HG03469 (cell line): ENCODE measurements at regions not wholly inside any gene's neighbourhood (a gene's known extent, or its start where the extent isn't known, plus 50 kb on each side); places are given as distances from the start of the nearest gene placed in this dataset.
"Not testable (repeated sequence)": the region's sequence is repeated elsewhere in the genome, so short reads cannot be mapped to it uniquely, and the experiment has no call there.

Experiments used
- ATAC-seq: cut with Tn5 transposase; IDR thresholded peaks from one replicate; pipeline ENCODE4 v1.9.1; 2021; ENCODE audit warnings: mild to moderate bottlenecking, moderate library complexity, moderate number of reproducible peaks; ENCODE audit not compliant: unreplicated experiment

DNA sequence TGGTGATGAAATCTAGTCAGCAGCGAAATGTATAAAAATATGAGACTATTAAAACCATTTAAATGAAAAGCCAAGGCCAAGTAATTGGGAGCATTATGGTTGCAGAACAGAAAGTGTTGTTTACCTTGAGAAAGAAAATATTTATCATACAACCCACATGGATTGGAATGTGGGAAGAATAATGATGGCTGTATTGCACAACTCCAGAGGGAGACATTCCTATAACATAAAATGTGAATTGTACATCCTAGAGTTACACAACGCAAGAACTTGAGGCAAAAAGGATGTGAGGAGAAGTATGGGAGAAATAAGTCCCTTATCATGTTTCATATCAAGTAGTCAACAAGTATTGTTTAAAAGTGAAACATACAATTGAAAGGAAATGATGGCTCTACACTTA is 1014.0 kb upstream of the SEMA6A start:
- ATAC-seq: no peak

DNA sequence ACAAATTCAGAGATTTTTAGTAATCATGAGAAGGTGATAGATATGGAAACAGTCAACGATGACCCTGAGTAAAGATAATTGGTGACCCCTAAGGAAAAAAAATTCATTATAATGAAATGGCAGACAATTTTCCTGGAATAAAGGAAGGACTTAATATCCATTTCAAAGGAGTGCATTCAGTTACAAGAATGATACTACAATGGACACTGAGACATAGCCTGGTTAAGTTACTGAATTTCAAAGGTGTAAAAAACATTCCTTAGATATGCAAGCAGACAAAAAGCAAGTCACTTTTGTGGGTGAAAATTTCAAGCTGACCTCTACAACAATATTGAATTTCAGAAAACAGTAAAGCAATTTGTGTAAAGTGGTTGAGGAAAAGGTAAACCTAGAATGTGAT is 1012.5 kb upstream of the SEMA6A start:
- no peak for ATAC-seq

DNA sequence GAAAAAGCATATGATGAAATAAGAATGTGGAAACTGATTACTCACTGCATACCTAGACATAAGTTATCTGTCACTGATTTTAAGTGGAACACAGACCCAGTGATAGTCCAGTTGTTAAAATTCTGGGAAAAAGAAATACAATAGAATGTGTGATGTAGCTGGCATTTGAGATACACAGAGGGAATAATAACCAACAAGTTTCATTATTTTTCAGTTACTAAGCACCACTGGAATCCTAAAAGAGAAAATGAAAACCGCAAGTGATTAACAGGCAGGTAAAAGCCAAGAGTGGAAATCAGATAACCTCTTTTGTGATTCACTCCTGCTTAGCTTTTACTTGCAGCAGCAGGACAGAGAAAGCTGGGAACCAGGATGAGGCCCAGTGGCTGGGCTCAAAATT is 994.0 kb upstream of the SEMA6A start:
- no peak for ATAC-seq

- ATAC-seq: no peak
Observed at GRCh38 chr5:117568126-117568525, 993.5 kb upstream of the SEMA6A start.

GRCh38 chr5:117562647-117563046 is 988.0 kb upstream of the SEMA6A start:
- ATAC-seq: no peak

DNA sequence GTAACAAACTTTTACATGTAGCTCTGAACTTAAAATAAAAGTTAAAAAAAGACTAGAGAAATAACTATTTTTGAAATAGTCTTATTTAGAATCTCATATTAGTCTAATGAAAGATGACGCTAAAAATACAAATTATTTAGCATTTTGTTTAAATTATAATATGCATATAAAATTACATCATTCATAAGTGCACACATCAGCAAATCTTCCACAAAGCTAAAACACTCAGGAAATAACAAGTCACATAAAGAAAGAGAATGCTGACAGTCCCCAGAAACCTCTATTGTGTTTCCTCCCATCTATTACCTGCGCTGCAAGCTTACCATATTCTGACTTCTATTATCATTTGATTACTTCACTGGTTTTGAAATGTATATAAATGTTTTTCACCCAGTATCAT is 986.9 kb upstream of the SEMA6A start:
- ATAC-seq: no peak

- no peak for ATAC-seq
Observed at GRCh38 chr5:117559005-117559844, 984.6 kb upstream of the SEMA6A start.

GRCh38 chr5:117551236-117551635 is 976.6 kb upstream of the SEMA6A start:
- no peak for ATAC-seq

GRCh38 chr5:117547192-117547591 is 972.6 kb upstream of the SEMA6A start:
- ATAC-seq: no peak

GRCh38 chr5:117539692-117540091 is 965.1 kb upstream of the SEMA6A start:
- ATAC-seq: no peak

GRCh38 chr5:117533792-117534191 is 959.2 kb upstream of the SEMA6A start:
- no peak for ATAC-seq

DNA sequence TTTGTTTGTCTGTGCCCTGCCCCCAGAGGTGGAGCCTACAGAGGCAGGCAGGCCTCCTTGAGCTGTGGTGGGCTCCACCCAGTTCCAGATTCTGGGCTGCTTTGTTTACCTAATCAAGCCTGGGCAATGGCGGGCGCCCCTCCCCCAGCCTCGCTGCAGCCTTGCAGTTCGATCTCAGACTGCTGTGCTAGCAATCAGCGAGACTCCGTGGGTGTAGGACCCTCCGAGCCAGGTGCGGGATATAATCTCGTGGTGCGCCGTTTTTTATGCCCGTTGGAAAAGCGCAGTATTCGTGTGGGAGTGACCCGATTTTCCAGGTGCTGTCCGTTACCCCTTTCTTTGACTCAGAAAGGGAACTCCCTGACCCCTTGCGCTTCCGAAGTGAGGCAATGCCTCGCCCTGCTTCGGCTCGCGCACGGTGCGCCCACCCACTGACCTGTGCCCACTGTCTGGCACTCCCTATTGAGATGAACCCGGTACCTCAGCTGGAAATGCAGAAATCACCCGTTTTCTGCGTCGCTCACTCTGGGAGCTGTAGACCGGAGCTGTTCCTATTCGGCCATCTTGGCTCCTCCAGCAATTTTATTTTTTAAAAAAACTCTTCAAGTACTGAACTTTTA is 958.5 kb upstream of the SEMA6A start:
- not testable (repeated sequence) for ATAC-seq

DNA sequence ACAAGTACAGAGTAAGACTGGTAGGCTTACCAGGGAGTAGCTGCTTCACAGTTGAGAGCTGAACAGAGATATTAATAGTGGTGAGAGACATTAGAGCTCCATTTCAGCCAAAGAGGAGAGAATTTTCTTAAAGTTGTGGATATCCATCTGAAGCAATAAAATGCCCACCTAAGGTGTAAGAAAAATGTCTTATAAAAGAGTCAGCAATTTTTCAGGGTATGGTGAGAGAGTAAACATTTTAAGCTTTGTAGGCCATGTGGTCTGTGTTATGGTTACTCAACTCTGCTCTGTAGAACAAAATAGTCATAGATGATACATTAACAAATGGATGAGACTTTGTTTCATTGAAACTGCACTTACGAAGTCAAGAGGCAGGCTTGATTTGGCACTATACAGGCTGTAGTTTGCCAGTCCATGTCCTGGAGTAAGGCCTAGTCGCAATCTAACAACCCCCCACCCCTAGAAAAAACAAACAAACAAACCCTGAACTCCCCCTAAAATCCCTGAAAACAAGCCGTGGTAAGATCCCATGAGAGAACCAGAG is 945.4 kb upstream of the SEMA6A start:
- ATAC-seq: no peak

- no peak for ATAC-seq
Observed at GRCh38 chr5:117504305-117504704, 929.7 kb upstream of the SEMA6A start.

- ATAC-seq: no peak
Observed at GRCh38 chr5:117497601-117498000, 923.0 kb upstream of the SEMA6A start.

- ATAC-seq: no peak
Observed at GRCh38 chr5:117496801-117497200, 922.2 kb upstream of the SEMA6A start.

DNA sequence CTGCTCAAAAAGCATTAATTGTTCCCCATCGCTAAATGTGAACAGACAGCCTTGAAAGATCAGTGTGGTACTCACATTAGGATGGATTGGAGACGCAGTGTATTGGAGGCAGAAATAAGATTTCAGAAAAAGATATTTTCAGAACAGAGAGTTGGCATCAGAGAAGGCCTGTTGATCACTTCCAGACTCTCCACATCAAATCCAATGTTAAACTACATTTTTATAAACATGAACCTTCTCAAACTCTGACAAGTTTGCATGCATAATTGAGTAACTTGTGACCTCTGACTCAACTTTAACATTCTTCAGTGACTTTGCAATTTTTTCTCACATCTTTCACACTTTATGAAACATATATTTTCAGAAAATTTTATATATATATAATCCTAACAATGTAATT is 919.6 kb upstream of the SEMA6A start:
- no peak for ATAC-seq

GRCh38 chr5:117488976-117489500 is 914.4 kb upstream of the SEMA6A start:
- no peak for ATAC-seq

DNA sequence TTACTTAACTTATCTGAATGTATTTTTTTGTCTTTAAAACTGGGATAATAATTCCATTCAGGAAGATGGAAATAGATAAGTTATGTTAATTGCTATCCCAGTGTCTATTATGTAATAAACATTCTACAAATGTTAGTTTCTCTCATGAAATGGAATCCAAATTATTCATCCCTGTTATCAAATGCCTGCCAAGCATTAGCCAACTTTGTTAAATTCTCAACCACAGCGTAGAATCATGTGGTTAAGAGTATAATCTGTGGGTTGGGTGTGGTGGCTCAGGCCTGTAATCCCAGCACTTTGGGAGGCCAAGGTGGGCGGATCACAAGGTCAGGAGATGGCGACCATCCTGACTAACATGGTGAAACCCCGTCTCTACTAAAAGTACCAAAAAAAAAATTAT is 912.9 kb upstream of the SEMA6A start:
- ATAC-seq: no peak

- ATAC-seq: no peak
Observed at GRCh38 chr5:117486879-117487391, 912.3 kb upstream of the SEMA6A start.

DNA sequence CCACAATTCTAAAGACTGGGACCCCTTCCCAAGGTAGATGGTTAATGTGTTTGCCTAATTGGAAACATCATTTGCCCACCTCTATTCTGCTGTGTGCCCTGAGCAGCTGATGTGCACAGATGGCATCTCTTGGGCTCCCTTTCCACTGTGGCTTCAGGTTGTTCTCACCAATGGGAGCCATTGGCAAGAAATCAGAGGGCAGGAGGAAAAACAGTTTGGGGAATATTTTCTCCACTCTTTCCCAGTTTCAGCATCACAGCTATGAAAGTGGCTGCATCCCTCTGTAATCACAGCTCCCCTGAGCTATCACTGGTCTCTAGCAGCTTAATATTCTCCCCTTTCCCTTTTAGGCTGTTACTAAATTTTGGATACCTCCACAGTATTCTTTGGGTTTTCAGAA is 911.6 kb upstream of the SEMA6A start:
- no peak for ATAC-seq

- ATAC-seq: no peak
Observed at GRCh38 chr5:117475919-117476318, 901.3 kb upstream of the SEMA6A start.
